ENCODE measurements at regions not wholly inside any gene's neighbourhood (a gene's known extent, or its start where the extent isn't known, plus 50 kb on each side); places are given as distances from the start of the nearest gene placed in this dataset.

GRCh38 chr3:107958146-107958545 lies 132.7 kb downstream of the CD47 start:
- H3K79me1 ChIP-seq (ENCODE audit: insufficient read depth, low read depth, low read length, poor library complexity, severe bottlenecking) = no peaks in the 10 kb centered on the region
- H3K4me2 ChIP-seq (ENCODE audit: insufficient read depth, insufficient read length, low read length) = no peak overlapping the region
- H2BK5ac ChIP-seq (ENCODE audit: insufficient read length, low read length) = no peak overlapping the region
- no peaks in the 10 kb centered on the region for H3K36me3 Mint-ChIP-seq (ENCODE audit: insufficient read depth in 1 of 3, low read depth in 3 of 3)
- no peak overlapping the region for H4K8ac ChIP-seq (replicated peaks; ENCODE audit: insufficient read length, low read depth, low read length)
- H3K23me2 ChIP-seq (ENCODE audit: insufficient read length, low read depth, low read length, poor library complexity, severe bottlenecking) = no peaks in the 10 kb centered on the region
- no peak overlapping the region for H3K4ac ChIP-seq (ENCODE audit: low read depth, low read length)
- no peaks in the 10 kb centered on the region for H3K9me3 ChIP-seq (ENCODE audit: control insufficient read depth, low read depth, low read length)
- DNase-seq = no peak
- H3K4me1 Mint-ChIP-seq = peaks cover 18% of the 10 kb centered on the region in 2 experiments
- no peaks in the 10 kb centered on the region for H4K20me1 ChIP-seq (ENCODE audit: control insufficient read depth, insufficient read depth, insufficient read length)
- no peak overlapping the region for H3K23ac ChIP-seq (ENCODE audit: insufficient read length, low read depth, low read length)
- H2BK120ac ChIP-seq (ENCODE audit: low read depth, low read length, poor library complexity, severe bottlenecking) = no peak overlapping the region
- H3K27ac ChIP-seq (ENCODE audit: insufficient read length, low read depth, low read length) = no peak overlapping the region
- H2BK15ac ChIP-seq (ENCODE audit: low read depth, low read length) = no peak overlapping the region
- no peak overlapping the region for H2BK20ac ChIP-seq (ENCODE audit: low read depth, low read length, poor library complexity, severe bottlenecking)
- no peaks in the 10 kb centered on the region for H3K79me2 ChIP-seq (ENCODE audit: insufficient read depth, low read length)
- TF ChIP-seq CTCF (conservative IDR thresholded peaks at IDR 0.05) = no peak
- H3K27me3 Mint-ChIP-seq (ENCODE audit: low read depth) = no peaks in the 10 kb centered on the region
- no peak overlapping the region for H2BK12ac ChIP-seq (ENCODE audit: insufficient read length, low read depth, low read length)
- WGBS (ENCODE audit: extremely low coverage, insufficient read length, low lambda C conversion rate) = no CpG with 5 or more reads among the region's 1 CpG
- no peak overlapping the region for H2AK5ac ChIP-seq (ENCODE audit: insufficient read length, low read length)
- H3K14ac ChIP-seq (ENCODE audit: insufficient read depth, low read length) = no peak overlapping the region
- H2AFZ ChIP-seq (ENCODE audit: low read length) = no peak overlapping the region
- H4K5ac ChIP-seq (ENCODE audit: insufficient read length, low read depth, low read length) = no peak overlapping the region
- no peak overlapping the region for H3K18ac ChIP-seq (ENCODE audit: insufficient read length, low read depth, low read length)
- no peak overlapping the region for H3K9ac ChIP-seq (ENCODE audit: extremely low read depth, insufficient read length, low read length)
- no peak overlapping the region for H3T11ph ChIP-seq (ENCODE audit: low read length)
- no peaks in the 10 kb centered on the region; the same call in 1 of the 2 replicates for H3K4me1 ChIP-seq (ENCODE audit: insufficient read depth, low read length)
- H3K56ac ChIP-seq (ENCODE audit: insufficient read length, low read depth, low read length) = no peak overlapping the region
- no peak overlapping the region for H3K4me3 Mint-ChIP-seq
- H3K27ac Mint-ChIP-seq = no peak overlapping the region
- no peaks in the 10 kb centered on the region for H3K27me3 ChIP-seq (ENCODE audit: insufficient read depth, low read length)
- no peak overlapping the region for H4K91ac ChIP-seq (ENCODE audit: insufficient read length, low read depth, low read length)
- H3K9me3 Mint-ChIP-seq = no peaks in the 10 kb centered on the region

Measured in H9 (cell line).